H1 (cell line): ENCODE measurements at regions not wholly inside any gene's neighbourhood (a gene's known extent, or its start where the extent isn't known, plus 50 kb on each side); places are given as distances from the start of the nearest gene placed in this dataset.

ENCODE experiments used
- CTCF ChIA-PET: fragments of 300-600 bp; sonication (Branson Sonifier 250); formaldehyde crosslinking; loops from one replicate; lab custom pipeline; 2021; ENCODE audit not compliant: partially characterized antibody; lab: Charles Lee
- POLR2A ChIA-PET: fragments of 300-600 bp; sonication (Branson Sonifier 250); formaldehyde crosslinking; loops from one replicate; lab custom pipeline; 2021; ENCODE audit warnings: inconsistent platforms; ENCODE audit not compliant: partially characterized antibody; lab: Charles Lee
- DNase-seq, 2 experiments: peaks; one replicate each; pipeline versions ENCODE4 v3.0.0 to v3.0.0-alpha.2; 2010 to 2022; ENCODE audit warnings: low spot score in 2 of 2, low read depth in 1 of 2, mixed read lengths in 1 of 2
- FAIRE-seq: peaks from 2 replicates; lab custom pipeline; 2011; peaks lifted over from hg19 to GRCh38; lab: Jason Lieb, UNC
- H2AFZ ChIP-seq: 2 replicates; pipeline ENCODE4 v1.8.1; 2012; ENCODE audit warnings: low read length, inconsistent platforms
- H2AK5ac ChIP-seq: 2 replicates; pipeline ENCODE4 v1.6.1; 2013; ENCODE audit warnings: low read depth, low read length
- H2BK120ac ChIP-seq: replicated peaks from 2 replicates; pipeline ENCODE3; 2013; ENCODE audit warnings: low read depth, low read length, inconsistent platforms
- H2BK12ac ChIP-seq: 2 replicates; pipeline ENCODE4 v1.6.1; 2013; ENCODE audit warnings: low read depth, low read length
- H2BK15ac ChIP-seq: 2 replicates; pipeline ENCODE4 v1.6.1; 2013; ENCODE audit warnings: low read length
- H2BK20ac ChIP-seq: 2 replicates; pipeline ENCODE4 v1.6.1; 2013; ENCODE audit warnings: low read length
- H2BK5ac ChIP-seq: 2 replicates; pipeline ENCODE4 v1.6.1; 2013; ENCODE audit warnings: low read depth, low read length
- H3K14ac ChIP-seq: 2 replicates; pipeline ENCODE4 v1.6.1; 2013; ENCODE audit warnings: inconsistent platforms; ENCODE audit not compliant: insufficient read length
- H3K18ac ChIP-seq: 2 replicates; pipeline ENCODE4 v1.6.1; 2013; ENCODE audit warnings: low read length; ENCODE audit errors: extremely low read depth
- H3K23ac ChIP-seq: 2 replicates; pipeline ENCODE4 v1.6.1; 2013; ENCODE audit warnings: inconsistent platforms; ENCODE audit not compliant: insufficient read length
- H3K23me2 ChIP-seq: 2 replicates; pipeline ENCODE4 v1.6.1; 2013; ENCODE audit warnings: low read depth, low read length
- H3K27ac ChIP-seq: 2 replicates; pipeline ENCODE4 v1.6.1; 2011; ENCODE audit warnings: low read depth, low read length, inconsistent platforms
- H3K27me3 ChIP-seq, 4 experiments: replicated peaks in 1 of 4; 1 replicate in 1 of 4; 2 replicates in 3 of 4; pipeline versions ENCODE4 v1.6.1 to v1.8.1; 2011 to 2013; ENCODE audit warnings: low read length in 3 of 4, mild to moderate bottlenecking in 3 of 4, inconsistent platforms in 2 of 4, mixed read lengths in 2 of 4, moderate library complexity in 1 of 4; ENCODE audit not compliant: control insufficient read depth in 3 of 4, insufficient read depth in 3 of 4; ENCODE audit errors: extremely low read depth in 1 of 4
- H3K36me3 ChIP-seq, 4 experiments: 2 replicates each; pipeline versions ENCODE4 v1.6.1 to v1.8.1; 2011 to 2013; ENCODE audit warnings: mild to moderate bottlenecking in 4 of 4, low read length in 3 of 4, moderate library complexity in 2 of 4, control low read depth in 1 of 4, inconsistent platforms in 1 of 4; ENCODE audit not compliant: insufficient read depth in 4 of 4, control insufficient read depth in 2 of 4
- H3K4ac ChIP-seq: replicated peaks from 2 replicates; pipeline ENCODE3; 2013; ENCODE audit warnings: low read length, low read depth, mixed read lengths, inconsistent platforms; ENCODE audit not compliant: insufficient read length
- H3K4me1 ChIP-seq, 4 experiments: replicated peaks in 1 of 4; 1 replicate in 1 of 4; 2 replicates in 3 of 4; pipeline versions ENCODE4 v1.6.1 to v1.8.1; 2011 to 2013; ENCODE audit warnings: low read length in 3 of 4, inconsistent platforms in 2 of 4, mixed read lengths in 1 of 4; ENCODE audit not compliant: insufficient read depth in 4 of 4, control insufficient read depth in 3 of 4
- H3K4me2 ChIP-seq, 2 experiments: 2 replicates each; pipeline versions ENCODE4 v1.6.1 to v1.8.1; 2011 to 2013; ENCODE audit warnings: low read depth in 2 of 2, low read length in 2 of 2, control low read depth in 1 of 2, inconsistent platforms in 1 of 2, mild to moderate bottlenecking in 1 of 2; ENCODE audit not compliant: insufficient read depth in 1 of 2
- H3K4me3 ChIP-seq, 4 experiments: fragments of 200-600, 300-600 bp in 1 of 4; sonication (generic), shearing (Covaris generic), sonication (Bioruptor Twin) in 1 of 4; 2 replicates each; pipeline versions ENCODE4 v1.5.1 to v1.8.1; 2011 to 2016; ENCODE audit warnings: low read length in 4 of 4, low read depth in 3 of 4, control low read depth in 2 of 4, inconsistent platforms in 2 of 4, mild to moderate bottlenecking in 2 of 4, mixed read lengths in 1 of 4, moderate library complexity in 1 of 4; ENCODE audit not compliant: insufficient read depth in 2 of 4; ENCODE audit errors: extremely low read depth in 1 of 4
- H3K56ac ChIP-seq: replicated peaks from 2 replicates; pipeline ENCODE3; 2013; ENCODE audit warnings: low read depth, mild to moderate bottlenecking, mixed read lengths, low read length, inconsistent platforms; ENCODE audit not compliant: insufficient read length
- H3K79me1 ChIP-seq: 2 replicates; pipeline ENCODE4 v1.6.1; 2013; ENCODE audit warnings: low read depth, low read length, control low read depth
- H3K79me2 ChIP-seq, 2 experiments: 2 replicates each; pipeline versions ENCODE4 v1.6.1 to v1.8.1; 2012 to 2013; ENCODE audit warnings: low read length in 2 of 2, mild to moderate bottlenecking in 2 of 2, inconsistent platforms in 1 of 2; ENCODE audit not compliant: insufficient read depth in 2 of 2, control insufficient read depth in 1 of 2
- H3K9ac ChIP-seq, 4 experiments: replicated peaks in 1 of 4; 1 replicate in 1 of 4; 2 replicates in 3 of 4; pipeline versions ENCODE4 v1.6.1 to v1.8.1; 2011 to 2013; ENCODE audit warnings: low read depth in 3 of 4, low read length in 3 of 4, control low read depth in 2 of 4, mild to moderate bottlenecking in 2 of 4, moderate library complexity in 2 of 4, inconsistent platforms in 1 of 4; ENCODE audit errors: extremely low read depth in 1 of 4
- H3K9me3 ChIP-seq, 2 experiments: 2 replicates each; pipeline versions ENCODE4 v1.6.1 to v1.8.1; 2012 to 2013; ENCODE audit warnings: mild to moderate bottlenecking in 2 of 2, moderate library complexity in 2 of 2, control low read depth in 1 of 2, inconsistent platforms in 1 of 2, low read depth in 1 of 2, low read length in 1 of 2, mixed read lengths in 1 of 2; ENCODE audit not compliant: insufficient read depth in 2 of 2
- H4K20me1 ChIP-seq, 2 experiments: replicated peaks in 1 of 2; 2 replicates each; pipeline versions ENCODE3 to v1.8.1; 2011 to 2013; ENCODE audit warnings: inconsistent platforms in 2 of 2, low read length in 2 of 2, mild to moderate bottlenecking in 1 of 2; ENCODE audit not compliant: insufficient read depth in 2 of 2, control insufficient read depth in 1 of 2
- H4K5ac ChIP-seq: 2 replicates; pipeline ENCODE4 v1.6.1; 2013; ENCODE audit warnings: low read length, low read depth, mixed read lengths, inconsistent platforms; ENCODE audit not compliant: insufficient read length
- H4K8ac ChIP-seq: 2 replicates; pipeline ENCODE4 v1.8.0; 2013; ENCODE audit warnings: mild to moderate bottlenecking, moderate library complexity, low read length, inconsistent platforms; ENCODE audit not compliant: insufficient read depth; ENCODE audit errors: extremely low read depth
- H4K91ac ChIP-seq: replicated peaks from 2 replicates; pipeline ENCODE3; 2013; ENCODE audit warnings: low read length, mixed read lengths, inconsistent platforms; ENCODE audit not compliant: insufficient read length
- CBX5 ChIP-seq: fragments of 300-800, 300-1000 bp; sonication (generic); IDR thresholded peaks from 2 replicates; pipeline ENCODE4 v1.7.1; 2016; ENCODE audit warnings: antibody characterized with exemption, low read length, low read depth
- CTBP2 ChIP-seq: IDR thresholded peaks from 2 replicates; pipeline ENCODE4 v1.7.0; 2011; ENCODE audit warnings: borderline replicate concordance, mild to moderate bottlenecking, moderate library complexity, mixed read lengths, low read length; ENCODE audit not compliant: insufficient read depth, insufficient read length
- EP300 ChIP-seq, 2 experiments: IDR thresholded peaks; 1 replicate in 1 of 2; 2 replicates in 1 of 2; pipeline ENCODE4 v1.6.1; 2011 to 2012; ENCODE audit warnings: low read depth in 2 of 2, low read length in 2 of 2, mild to moderate bottlenecking in 2 of 2, borderline replicate concordance in 1 of 2, inconsistent platforms in 1 of 2, moderate library complexity in 1 of 2
- KDM1A ChIP-seq: fragments of 200-600, 300-600 bp; sonication (generic); IDR thresholded peaks from 2 replicates; pipeline ENCODE4 v1.7.1; 2016; ENCODE audit warnings: mild to moderate bottlenecking, low read length, borderline replicate concordance
- POLR2AphosphoS5 ChIP-seq: IDR thresholded peaks from 2 replicates; pipeline ENCODE4 v1.6.1; 2011; ENCODE audit warnings: low read depth, low read length
- RAD21 ChIP-seq, 2 experiments: IDR thresholded peaks in 1 of 2; conservative IDR thresholded peaks in 1 of 2; 2 replicates each; pipeline ENCODE4 v1.6.1; 2011; ENCODE audit warnings: low read depth in 2 of 2, low read length in 2 of 2, improper control_type of control experiment in 1 of 2, inconsistent platforms in 1 of 2, mild to moderate bottlenecking in 1 of 2, moderate library complexity in 1 of 2
- RBBP5 ChIP-seq: IDR thresholded peaks from 2 replicates; pipeline ENCODE4 v1.7.1; 2012; ENCODE audit warnings: low read depth, mild to moderate bottlenecking, inconsistent platforms, low read length, moderate library complexity, borderline replicate concordance
- RXRA ChIP-seq: IDR thresholded peaks from 2 replicates; pipeline ENCODE4 v1.6.1; 2011; ENCODE audit warnings: low read depth, mild to moderate bottlenecking, low read length, moderate library complexity; ENCODE audit not compliant: insufficient read depth
- SAP30 ChIP-seq: fragments of 300-600 bp; sonication (generic); IDR thresholded peaks from 2 replicates; pipeline ENCODE4 v1.7.1; 2012; ENCODE audit warnings: low read length, moderate library complexity, mild to moderate bottlenecking, inconsistent platforms; ENCODE audit not compliant: insufficient read depth, insufficient replicate concordance
- SIX5 ChIP-seq: IDR thresholded peaks from 2 replicates; pipeline ENCODE4 v1.6.1; 2011; ENCODE audit warnings: mild to moderate bottlenecking, low read depth, low read length
- TCF12 ChIP-seq: IDR thresholded peaks from 2 replicates; pipeline ENCODE4 v1.6.1; 2011; ENCODE audit warnings: low read depth, mild to moderate bottlenecking, low read length
- TEAD4 ChIP-seq: IDR thresholded peaks from 2 replicates; pipeline ENCODE4 v1.6.1; 2012; ENCODE audit warnings: low read depth, low read length, inconsistent platforms, mixed read lengths
- WGBS, 2 experiments: shearing (Covaris generic) in 1 of 2; methylation state at CpG; one replicate each; pipeline versions ENCODE4 v1.1.6 to v1.1.7; 2013 to 2015; ENCODE audit warnings: low lambda C conversion rate in 2 of 2, mixed read lengths in 2 of 2, inconsistent platforms in 1 of 2, low coverage in 1 of 2, missing lambda C conversion rate in 1 of 2; ENCODE audit not compliant: insufficient replicate concordance in 2 of 2, insufficient coverage in 1 of 2, insufficient read length in 1 of 2; ENCODE audit errors: extremely low coverage in 1 of 2, missing lambda C conversion rate in 1 of 2; 5-methylcytosine and 5-hydroxymethylcytosine counted together

DNA sequence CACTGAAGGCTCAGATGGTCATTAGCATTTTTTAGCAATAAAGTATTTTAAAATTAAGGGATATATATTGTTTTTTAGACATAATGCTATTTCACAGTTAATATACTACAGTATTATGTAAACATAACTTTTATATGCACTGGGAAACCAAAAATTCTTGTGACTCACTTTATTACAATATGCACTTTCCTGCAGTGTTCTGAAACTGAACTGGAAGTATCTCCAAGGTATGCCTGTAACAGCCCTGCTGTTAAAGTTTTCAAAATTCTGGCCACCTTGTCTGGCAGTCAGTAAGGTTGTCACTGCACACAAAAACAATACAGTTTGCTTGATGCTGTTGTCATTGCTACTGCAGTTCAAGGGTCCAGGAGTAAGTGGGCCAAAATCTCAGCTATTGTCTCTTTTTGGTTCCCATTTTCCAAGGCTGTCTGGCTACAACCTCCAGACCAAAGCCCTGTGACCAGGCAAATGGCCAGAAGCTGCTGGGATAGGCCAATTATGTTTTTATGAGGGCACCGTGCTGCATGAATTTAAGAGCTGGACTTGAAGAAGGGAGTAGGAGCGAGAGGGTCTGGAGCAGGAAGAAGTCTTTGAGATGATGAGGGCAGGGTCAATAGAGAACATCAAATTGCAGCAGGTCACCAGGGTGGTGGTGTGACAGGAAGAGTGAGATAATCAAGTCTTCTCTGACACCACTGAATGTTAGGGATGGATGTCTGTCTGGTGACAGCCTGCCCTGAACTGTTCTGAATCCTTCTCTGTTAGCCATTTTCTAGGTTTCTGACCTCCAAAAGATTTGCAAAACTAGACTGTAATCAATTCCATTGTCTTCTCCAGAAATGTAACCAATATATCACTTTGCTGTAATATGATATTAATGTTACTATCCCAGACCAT, 82.3 kb upstream of the CACHD1 start:
- Histone ChIP-seq H4K91ac (no peak overlapping the region), H3K36me3 (no peaks in the 10 kb centered on the region), H4K20me1 (no peaks in the 10 kb centered on the region), H3K27me3 (no peaks in the 10 kb centered on the region), H3K79me2 (no peaks in the 10 kb centered on the region), H3K79me1 (no peaks in the 10 kb centered on the region), H2BK20ac (no peak overlapping the region), H2BK5ac (no peak overlapping the region), H3K27ac (no peak overlapping the region), H3K4me2 (no peak overlapping the region), H3K14ac (no peak overlapping the region), H3K4ac (no peak overlapping the region), H3K56ac (no peak overlapping the region), H4K8ac (no peak overlapping the region), H4K5ac (no peak overlapping the region), H3K4me3 (no peak overlapping the region), H3K4me1 (peaks cover 0 to 6% (median 2%) of the 10 kb centered on the region in 4 experiments; a peak in 2 of 7 replicates), H3K23me2 (no peaks in the 10 kb centered on the region), H3K9me3 (peaks cover 0 to 5% of the 10 kb centered on the region in 2 experiments; a peak in 1 of 4 replicates), H2BK15ac (no peak overlapping the region), H2BK12ac (no peak overlapping the region), H3K9ac (no peak overlapping the region), H2AK5ac (no peak overlapping the region), H2BK120ac (no peak overlapping the region), H3K23ac (no peak overlapping the region), H3K18ac (no peak overlapping the region), H2AFZ (no peak overlapping the region)
- CTCF ChIA-PET, result no interaction called here
- DNase-seq, result no peak
- WGBS, 2 experiments, result 100% methylated on average over 2 of the region's 2 CpGs; no CpG with 5 or more reads in 1 of the 2 experiments
- FAIRE-seq, result no peak
- POLR2A ChIA-PET, result no interaction called here
- no peak for TF ChIP-seq RAD21 (IDR thresholded peaks at IDR 0.05 in 1 of 2, conservative IDR thresholded peaks at IDR 0.05 in 1 of 2; ENCODE audit: low read depth in 2 of 2, low read length in 2 of 2)
- no peak for TF ChIP-seq KDM1A
- TF ChIP-seq RBBP5, result no peak
- no peak for TF ChIP-seq RXRA
- no peak for TF ChIP-seq TEAD4
- TF ChIP-seq CBX5, result no peak
- TF ChIP-seq SIX5, result no peak
- no peak for TF ChIP-seq POLR2AphosphoS5
- no peak for TF ChIP-seq SAP30
- TF ChIP-seq EP300 (IDR thresholded peaks at IDR 0.05; ENCODE audit: borderline replicate concordance in 1 of 2, low read depth in 2 of 2, low read length in 2 of 2), result no peak
- TF ChIP-seq CTBP2, result no peak
- TF ChIP-seq TCF12, result no peak
